ACC112 (cell line): ENCODE measurements at regions not wholly inside any gene's neighbourhood (a gene's known extent, or its start where the extent isn't known, plus 50 kb on each side); places are given as distances from the start of the nearest gene placed in this dataset.

ENCODE experiments used
- H2AFZ ChIP-seq: fragments of 200-600 bp; sonication (generic); one replicate; pipeline ENCODE4 v1.6.0; 2017; ENCODE audit warnings: antibody characterized with exemption, low read length; ENCODE audit not compliant: unreplicated experiment
- H3K27ac ChIP-seq: fragments of 200-600 bp; sonication (generic); 2 replicates; pipeline ENCODE4 v1.5.1; 2014; ENCODE audit warnings: low read depth, mild to moderate bottlenecking, antibody characterized with exemption, low read length, moderate library complexity
- H3K27me3 ChIP-seq: fragments of 200-600 bp; sonication (generic); 2 replicates; pipeline ENCODE4 v1.6.1; 2014; ENCODE audit warnings: mild to moderate bottlenecking, antibody characterized with exemption, low read length, moderate library complexity, mixed read lengths; ENCODE audit not compliant: insufficient read depth
- H3K36me3 ChIP-seq: fragments of 200-600 bp; sonication (generic); 2 replicates; pipeline ENCODE4 v1.6.1; 2016; ENCODE audit warnings: mild to moderate bottlenecking, antibody characterized with exemption, low read length, moderate library complexity, mixed read lengths; ENCODE audit not compliant: insufficient read depth
- H3K4me1 ChIP-seq: fragments of 200-600 bp; sonication (generic); one replicate; pipeline ENCODE4 v1.6.1; 2016; ENCODE audit warnings: low read length, mixed read lengths; ENCODE audit not compliant: insufficient read depth, unreplicated experiment, control insufficient read depth
- H3K4me3 ChIP-seq: fragments of 200-600 bp; sonication (generic); 2 replicates; pipeline ENCODE4 v1.5.1; 2014; ENCODE audit warnings: mild to moderate bottlenecking, low read depth, low read length
- H3K79me2 ChIP-seq: fragments of 200-600 bp; sonication (generic); one replicate; pipeline ENCODE4 v1.6.0; 2016; ENCODE audit warnings: low read length; ENCODE audit not compliant: control insufficient read depth, unreplicated experiment, insufficient read depth

- H3K27me3 ChIP-seq, result peaks cover 12% of the 10 kb centered on the region; the same call in 1 of the 2 replicates
- H3K4me3 ChIP-seq, result no peak overlapping the region
These were observed 599.2 kb upstream of the CDH6 start for GRCh38 chr5:30594331-30594730.

GRCh38 chr5:30592833-30593232 lies 600.7 kb upstream of the CDH6 start:
- no peaks in the 10 kb centered on the region for H3K36me3 ChIP-seq
- no peaks in the 10 kb centered on the region for H3K4me1 ChIP-seq
- no peak overlapping the region for H3K4me3 ChIP-seq
- peaks cover 12% of the 10 kb centered on the region; the same call in 1 of the 2 replicates for H3K27me3 ChIP-seq
- H3K79me2 ChIP-seq, result no peaks in the 10 kb centered on the region
- H3K27ac ChIP-seq, result no peak overlapping the region
- no peak overlapping the region for H2AFZ ChIP-seq

More at GRCh38 chr5:30594331-30594730, 599.2 kb upstream of the CDH6 start:
- no peak overlapping the region for H3K27ac ChIP-seq
- H3K36me3 ChIP-seq, result no peaks in the 10 kb centered on the region
- no peaks in the 10 kb centered on the region for H3K4me1 ChIP-seq
- no peak overlapping the region for H2AFZ ChIP-seq
- no peaks in the 10 kb centered on the region for H3K79me2 ChIP-seq

- no peak overlapping the region for H3K27ac ChIP-seq
- H3K27me3 ChIP-seq, result 0 out of 2 replicates have a peak, but pooled peaks cover 4% of the 10 kb centered on the region
- no peak overlapping the region for H3K4me3 ChIP-seq
- H3K79me2 ChIP-seq, result no peaks in the 10 kb centered on the region
- no peaks in the 10 kb centered on the region for H3K4me1 ChIP-seq
- no peaks in the 10 kb centered on the region for H3K36me3 ChIP-seq
- H2AFZ ChIP-seq, result no peak overlapping the region
These were observed 612.1 kb upstream of the CDH6 start for GRCh38 chr5:30581198-30581935.

GRCh38 chr5:30574761-30575160 lies 618.7 kb upstream of the CDH6 start:
- H3K4me3 ChIP-seq, result no peak overlapping the region

GRCh38 chr5:30572279-30572678 lies 621.2 kb upstream of the CDH6 start:
- H3K4me3 ChIP-seq, result no peak overlapping the region
- no peak overlapping the region for H2AFZ ChIP-seq
- no peaks in the 10 kb centered on the region for H3K4me1 ChIP-seq
- H3K27me3 ChIP-seq, result no peaks in the 10 kb centered on the region
- H3K27ac ChIP-seq, result no peak overlapping the region
- H3K79me2 ChIP-seq, result no peaks in the 10 kb centered on the region
- H3K36me3 ChIP-seq, result no peaks in the 10 kb centered on the region

More at GRCh38 chr5:30574761-30575160, 618.7 kb upstream of the CDH6 start:
- H3K27me3 ChIP-seq, result no peaks in the 10 kb centered on the region
- no peaks in the 10 kb centered on the region for H3K36me3 ChIP-seq
- H2AFZ ChIP-seq, result no peak overlapping the region
- no peaks in the 10 kb centered on the region for H3K4me1 ChIP-seq
- H3K79me2 ChIP-seq, result no peaks in the 10 kb centered on the region
- H3K27ac ChIP-seq, result no peak overlapping the region

- H3K79me2 ChIP-seq, result no peaks in the 10 kb centered on the region
- H3K27me3 ChIP-seq, result peaks cover 16% of the 10 kb centered on the region; the same call in 1 of the 2 replicates
- no peaks in the 10 kb centered on the region for H3K4me1 ChIP-seq
- H2AFZ ChIP-seq, result no peak overlapping the region
- H3K4me3 ChIP-seq, result no peak overlapping the region
- no peaks in the 10 kb centered on the region for H3K36me3 ChIP-seq
- no peak overlapping the region for H3K27ac ChIP-seq
These were observed 631.7 kb upstream of the CDH6 start for GRCh38 chr5:30561771-30562170.

GRCh38 chr5:30551618-30552017 lies 641.9 kb upstream of the CDH6 start:
- H2AFZ ChIP-seq, result no peak overlapping the region
- H3K4me1 ChIP-seq, result no peaks in the 10 kb centered on the region
- H3K27ac ChIP-seq, result no peak overlapping the region

GRCh38 chr5:30548580-30549305 lies 644.7 kb upstream of the CDH6 start:
- Histone ChIP-seq H3K4me1 (no peaks in the 10 kb centered on the region), H3K79me2 (no peaks in the 10 kb centered on the region), H3K36me3 (no peaks in the 10 kb centered on the region), H3K27me3 (peaks cover 10% of the 10 kb centered on the region; the same call in 1 of the 2 replicates), H2AFZ (no peak overlapping the region), H3K4me3 (no peak overlapping the region), H3K27ac (no peak overlapping the region)

More at GRCh38 chr5:30551618-30552017, 641.9 kb upstream of the CDH6 start:
- Histone ChIP-seq H3K4me3 (no peak overlapping the region), H3K79me2 (no peaks in the 10 kb centered on the region), H3K27me3 (peaks cover 7% of the 10 kb centered on the region; the same call in 1 of the 2 replicates), H3K36me3 (no peaks in the 10 kb centered on the region)

- H3K27ac ChIP-seq, result no peak overlapping the region
- no peaks in the 10 kb centered on the region for H3K4me1 ChIP-seq
- no peaks in the 10 kb centered on the region for H3K36me3 ChIP-seq
- H3K27me3 ChIP-seq, result no peaks in the 10 kb centered on the region; the same call in 1 of the 2 replicates
- H2AFZ ChIP-seq, result no peak overlapping the region
- H3K79me2 ChIP-seq, result no peaks in the 10 kb centered on the region
- H3K4me3 ChIP-seq, result no peak overlapping the region
These were observed 653.3 kb upstream of the CDH6 start for GRCh38 chr5:30540150-30540549.

- no peak overlapping the region for H3K4me3 ChIP-seq
- no peak overlapping the region for H2AFZ ChIP-seq
- no peaks in the 10 kb centered on the region for H3K4me1 ChIP-seq
- no peak overlapping the region for H3K27ac ChIP-seq
- H3K79me2 ChIP-seq, result no peaks in the 10 kb centered on the region
- no peaks in the 10 kb centered on the region; the same call in 1 of the 2 replicates for H3K27me3 ChIP-seq
- H3K36me3 ChIP-seq, result no peaks in the 10 kb centered on the region
These were observed 654.4 kb upstream of the CDH6 start for GRCh38 chr5:30539004-30539634.
